Astrocyte (in vitro differentiated cells and primary cell): ENCODE measurements at regions not wholly inside any gene's neighbourhood (a gene's known extent, or its start where the extent isn't known, plus 50 kb on each side); places are given as distances from the start of the nearest gene placed in this dataset.

Source experiments
- EZH2 ChIP-seq: IDR thresholded peaks from 2 replicates; pipeline ENCODE4 v1.6.1; 2012; ENCODE audit warnings: mild to moderate bottlenecking, low read length, inconsistent platforms; ENCODE audit not compliant: insufficient read depth
- TF ChIP-seq, protein P1 (sequence below): IDR thresholded peaks from 2 replicates; pipeline ENCODE4 v1.5.1; 2011; ENCODE audit warnings: low read depth, mild to moderate bottlenecking, inconsistent platforms, low read length, moderate library complexity; ENCODE audit not compliant: insufficient read depth

DNA sequence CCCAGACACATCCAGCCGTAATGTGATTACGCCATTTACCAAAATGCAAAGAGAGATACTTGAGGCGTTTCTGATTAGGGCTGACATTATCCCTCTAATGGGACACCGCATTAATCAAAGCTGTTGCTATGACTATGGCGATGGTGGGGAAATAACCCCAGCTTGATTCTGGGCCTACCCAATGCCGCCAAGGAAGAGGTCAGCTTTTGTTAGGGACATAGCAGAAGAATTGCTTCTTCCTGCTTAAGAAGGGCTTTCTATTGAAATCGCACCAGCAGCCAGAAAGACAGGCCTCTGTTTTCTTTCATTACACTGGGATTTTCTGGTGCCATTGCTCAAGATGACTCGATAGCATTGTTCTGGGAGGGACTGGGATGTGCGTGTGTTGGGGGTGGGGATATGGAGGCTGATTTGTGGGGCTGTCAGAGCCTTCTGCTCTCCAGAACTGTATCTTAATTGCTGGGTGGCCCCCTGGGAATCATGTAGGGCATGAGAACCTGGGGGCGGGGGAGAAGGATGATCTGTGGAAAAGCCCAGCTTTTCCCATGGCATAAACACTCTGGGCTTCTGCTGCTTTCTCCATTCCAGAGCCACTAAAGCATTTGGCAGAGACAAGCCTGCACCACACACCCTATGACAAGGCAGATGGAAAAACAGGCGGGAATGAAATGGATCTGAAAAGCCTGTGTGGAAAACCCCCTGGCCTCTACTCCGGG, 106.5 kb upstream of the RAD23B start:
- TF ChIP-seq, protein P1, sequence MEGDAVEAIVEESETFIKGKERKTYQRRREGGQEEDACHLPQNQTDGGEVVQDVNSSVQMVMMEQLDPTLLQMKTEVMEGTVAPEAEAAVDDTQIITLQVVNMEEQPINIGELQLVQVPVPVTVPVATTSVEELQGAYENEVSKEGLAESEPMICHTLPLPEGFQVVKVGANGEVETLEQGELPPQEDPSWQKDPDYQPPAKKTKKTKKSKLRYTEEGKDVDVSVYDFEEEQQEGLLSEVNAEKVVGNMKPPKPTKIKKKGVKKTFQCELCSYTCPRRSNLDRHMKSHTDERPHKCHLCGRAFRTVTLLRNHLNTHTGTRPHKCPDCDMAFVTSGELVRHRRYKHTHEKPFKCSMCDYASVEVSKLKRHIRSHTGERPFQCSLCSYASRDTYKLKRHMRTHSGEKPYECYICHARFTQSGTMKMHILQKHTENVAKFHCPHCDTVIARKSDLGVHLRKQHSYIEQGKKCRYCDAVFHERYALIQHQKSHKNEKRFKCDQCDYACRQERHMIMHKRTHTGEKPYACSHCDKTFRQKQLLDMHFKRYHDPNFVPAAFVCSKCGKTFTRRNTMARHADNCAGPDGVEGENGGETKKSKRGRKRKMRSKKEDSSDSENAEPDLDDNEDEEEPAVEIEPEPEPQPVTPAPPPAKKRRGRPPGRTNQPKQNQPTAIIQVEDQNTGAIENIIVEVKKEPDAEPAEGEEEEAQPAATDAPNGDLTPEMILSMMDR = no peak
- TF ChIP-seq EZH2 = no peak
